ENCODE measurements at regions not wholly inside any gene's neighbourhood (a gene's known extent, or its start where the extent isn't known, plus 50 kb on each side); places are given as distances from the start of the nearest gene placed in this dataset.
"Not testable (repeated sequence)": the region's sequence is repeated elsewhere in the genome, so short reads cannot be mapped to it uniquely, and the experiment has no call there.

GRCh38 chr16:29218171-29218570, 188.3 kb downstream of the NPIPB11 start:
- H3K9me3 ChIP-seq; intact Hi-C loops (cut with DNase I; ENCODE audit: low total_unique reads); H3K4me1 ChIP-seq; H3K27ac ChIP-seq; H3K27me3 ChIP-seq; H3K36me3 ChIP-seq: not testable (repeated sequence)
- peak in 1 of 2 donors; percentile 7 for DNase-seq (ENCODE audit: low spot score in 2 of 2)
- peak overlapping the region in 1 of 3 donors; percentile 31 for H3K4me3 ChIP-seq

GRCh38 chr16:29217752-29218126, 188.8 kb downstream of the NPIPB11 start:
- H3K27ac ChIP-seq; H3K27me3 ChIP-seq; H3K9me3 ChIP-seq; H3K4me1 ChIP-seq; H3K4me3 ChIP-seq; H3K36me3 ChIP-seq; intact Hi-C loops (cut with DNase I; ENCODE audit: low total_unique reads): not testable (repeated sequence)
- peak in 1 of 2 donors; percentile 16 for DNase-seq (ENCODE audit: low spot score in 2 of 2)

GRCh38 chr16:29217104-29217751, 189.3 kb downstream of the NPIPB11 start:
- H3K9me3 ChIP-seq; H3K27me3 ChIP-seq; H3K27ac ChIP-seq; H3K4me3 ChIP-seq; intact Hi-C loops (cut with DNase I; ENCODE audit: low total_unique reads); H3K4me1 ChIP-seq; H3K36me3 ChIP-seq: not testable (repeated sequence)
- peak in 1 of 2 donors; percentile 7 for DNase-seq (ENCODE audit: low spot score in 2 of 2)

- H3K4me3 ChIP-seq; H3K27me3 ChIP-seq; H3K36me3 ChIP-seq; H3K27ac ChIP-seq; DNase-seq (ENCODE audit: low spot score in 2 of 2); intact Hi-C loops (cut with DNase I; ENCODE audit: low total_unique reads); H3K4me1 ChIP-seq; H3K9me3 ChIP-seq: not testable (repeated sequence)
Observed at GRCh38 chr16:29213770-29214169, 192.7 kb downstream of the NPIPB11 start.

- H3K4me1 ChIP-seq; H3K27ac ChIP-seq; H3K9me3 ChIP-seq; intact Hi-C loops (cut with DNase I; ENCODE audit: low total_unique reads); H3K36me3 ChIP-seq; H3K4me3 ChIP-seq; H3K27me3 ChIP-seq: not testable (repeated sequence)
- peak in 1 of 2 donors; percentile 25 for DNase-seq (ENCODE audit: low spot score in 2 of 2)
Observed at GRCh38 chr16:29213251-29213650, 193.3 kb downstream of the NPIPB11 start.

- H3K27me3 ChIP-seq; intact Hi-C loops (cut with DNase I; ENCODE audit: low total_unique reads); H3K36me3 ChIP-seq; H3K27ac ChIP-seq; H3K4me3 ChIP-seq; H3K4me1 ChIP-seq; H3K9me3 ChIP-seq: not testable (repeated sequence)
- peak in 1 of 2 donors; percentile 44 for DNase-seq (ENCODE audit: low spot score in 2 of 2)
Observed at GRCh38 chr16:29212084-29213027, 194.2 kb downstream of the NPIPB11 start.

- H3K4me1 ChIP-seq; H3K36me3 ChIP-seq; H3K9me3 ChIP-seq; H3K4me3 ChIP-seq; intact Hi-C loops (cut with DNase I; ENCODE audit: low total_unique reads); H3K27me3 ChIP-seq; H3K27ac ChIP-seq: not testable (repeated sequence)
- DNase-seq (ENCODE audit: low spot score in 2 of 2), result peak in 1 of 2 donors; percentile 15
Observed at GRCh38 chr16:29211456-29211855, 195.1 kb downstream of the NPIPB11 start.

- intact Hi-C loops (cut with DNase I; ENCODE audit: low total_unique reads), result not testable (repeated sequence)
Observed at GRCh38 chr16:29210299-29211150, 196.0 kb downstream of the NPIPB11 start.

GRCh38 chr16:29206120-29206519, 200.4 kb downstream of the NPIPB11 start:
- H3K27me3 ChIP-seq; H3K27ac ChIP-seq; H3K4me1 ChIP-seq; H3K4me3 ChIP-seq; intact Hi-C loops (cut with DNase I; ENCODE audit: low total_unique reads); H3K36me3 ChIP-seq; H3K9me3 ChIP-seq: not testable (repeated sequence)
- peak in 1 of 2 donors; percentile 10 for DNase-seq (ENCODE audit: low spot score in 2 of 2)

More at GRCh38 chr16:29210299-29211150, 196.0 kb downstream of the NPIPB11 start:
- not testable (repeated sequence) for H3K36me3 ChIP-seq, H3K9me3 ChIP-seq, H3K27me3 ChIP-seq, H3K4me1 ChIP-seq, H3K27ac ChIP-seq, H3K4me3 ChIP-seq
- peak in 1 of 2 donors; percentile 27 for DNase-seq (ENCODE audit: low spot score in 2 of 2)

- H3K9me3 ChIP-seq; H3K27me3 ChIP-seq; DNase-seq (ENCODE audit: low spot score in 2 of 2); intact Hi-C loops (cut with DNase I; ENCODE audit: low total_unique reads); H3K4me3 ChIP-seq; H3K4me1 ChIP-seq; H3K27ac ChIP-seq; H3K36me3 ChIP-seq: not testable (repeated sequence)
Observed at GRCh38 chr16:29205151-29205550, 201.4 kb downstream of the NPIPB11 start.

Measured in breast epithelium (tissue), 4 donors.